WI38 (cell line): ENCODE measurements at regions not wholly inside any gene's neighbourhood (a gene's known extent, or its start where the extent isn't known, plus 50 kb on each side); places are given as distances from the start of the nearest gene placed in this dataset.

ENCODE experiments used
- H3K4me3 ChIP-seq: 2 replicates; pipeline ENCODE4 v1.5.1; 2011; ENCODE audit warnings: low read depth, mild to moderate bottlenecking, control low read depth, low read length
- TF ChIP-seq, protein P1 (sequence below): IDR thresholded peaks from 2 replicates; pipeline ENCODE4 v1.5.1; 2012; ENCODE audit warnings: low read depth, mild to moderate bottlenecking, control low read depth, low read length

DNA sequence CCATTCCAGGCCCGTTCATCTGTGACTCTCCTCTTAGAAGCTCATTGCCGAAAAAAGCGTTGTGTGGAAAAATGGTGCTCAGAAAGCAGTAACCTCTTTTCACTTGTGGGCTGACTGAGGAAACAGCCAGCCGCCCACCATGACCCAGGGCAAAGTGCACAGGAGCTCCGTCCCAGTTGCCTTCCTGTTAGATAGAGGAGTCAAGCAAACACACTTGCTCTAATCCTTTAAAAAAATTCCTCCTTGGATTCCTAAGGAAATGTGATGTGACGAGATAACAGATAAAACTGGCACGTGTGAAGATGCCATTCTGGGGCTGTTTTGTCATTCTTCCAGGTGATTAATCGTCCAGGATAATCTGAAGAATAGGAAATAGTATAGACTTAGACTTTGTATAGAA lies 396.8 kb upstream of the DDHD1 start:
- TF ChIP-seq, protein P1, sequence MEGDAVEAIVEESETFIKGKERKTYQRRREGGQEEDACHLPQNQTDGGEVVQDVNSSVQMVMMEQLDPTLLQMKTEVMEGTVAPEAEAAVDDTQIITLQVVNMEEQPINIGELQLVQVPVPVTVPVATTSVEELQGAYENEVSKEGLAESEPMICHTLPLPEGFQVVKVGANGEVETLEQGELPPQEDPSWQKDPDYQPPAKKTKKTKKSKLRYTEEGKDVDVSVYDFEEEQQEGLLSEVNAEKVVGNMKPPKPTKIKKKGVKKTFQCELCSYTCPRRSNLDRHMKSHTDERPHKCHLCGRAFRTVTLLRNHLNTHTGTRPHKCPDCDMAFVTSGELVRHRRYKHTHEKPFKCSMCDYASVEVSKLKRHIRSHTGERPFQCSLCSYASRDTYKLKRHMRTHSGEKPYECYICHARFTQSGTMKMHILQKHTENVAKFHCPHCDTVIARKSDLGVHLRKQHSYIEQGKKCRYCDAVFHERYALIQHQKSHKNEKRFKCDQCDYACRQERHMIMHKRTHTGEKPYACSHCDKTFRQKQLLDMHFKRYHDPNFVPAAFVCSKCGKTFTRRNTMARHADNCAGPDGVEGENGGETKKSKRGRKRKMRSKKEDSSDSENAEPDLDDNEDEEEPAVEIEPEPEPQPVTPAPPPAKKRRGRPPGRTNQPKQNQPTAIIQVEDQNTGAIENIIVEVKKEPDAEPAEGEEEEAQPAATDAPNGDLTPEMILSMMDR, result no peak
- H3K4me3 ChIP-seq, result no peak overlapping the region

DNA sequence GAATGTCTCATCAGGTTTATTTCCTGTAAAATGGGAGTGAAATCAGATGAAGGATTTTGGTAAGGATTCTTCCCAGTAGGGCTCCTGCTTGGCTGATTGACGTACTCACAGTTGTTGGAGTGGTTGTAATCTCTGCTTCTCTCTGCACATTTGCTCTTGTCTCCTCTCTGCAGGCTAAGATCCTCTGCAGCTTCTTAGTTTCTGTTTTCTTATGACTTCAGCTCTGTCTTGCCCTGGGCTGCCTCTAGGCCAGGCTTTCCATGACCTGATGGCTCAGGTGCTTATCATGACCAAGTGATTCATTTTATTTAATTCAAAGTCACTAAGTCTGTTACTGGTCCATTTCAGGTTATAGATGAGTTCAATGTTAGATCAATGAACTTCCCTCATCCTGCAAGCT lies 394.5 kb upstream of the DDHD1 start:
- TF ChIP-seq, protein P1, result no peak
- no peak overlapping the region for H3K4me3 ChIP-seq

DNA sequence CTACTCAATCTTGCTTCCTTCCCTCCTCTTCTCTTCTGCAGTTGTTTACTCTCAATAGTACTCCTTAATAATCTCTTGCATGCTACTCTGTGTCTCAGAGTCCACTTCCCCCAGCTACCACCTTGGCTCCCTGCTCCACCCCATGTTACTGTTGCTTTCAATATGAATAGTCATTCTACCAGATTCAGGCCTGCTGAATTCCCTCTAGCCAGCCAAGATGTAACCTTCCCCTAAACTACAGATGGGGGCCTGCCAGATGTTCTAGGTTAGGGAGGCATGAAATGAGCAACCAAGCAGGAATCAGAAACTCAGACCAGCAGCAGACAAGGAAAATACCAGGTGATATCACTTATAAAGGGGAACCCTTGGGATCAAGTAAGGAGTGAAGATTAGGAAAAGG lies 392.1 kb upstream of the DDHD1 start:
- TF ChIP-seq, protein P1, result no peak
- H3K4me3 ChIP-seq, result no peak overlapping the region

DNA sequence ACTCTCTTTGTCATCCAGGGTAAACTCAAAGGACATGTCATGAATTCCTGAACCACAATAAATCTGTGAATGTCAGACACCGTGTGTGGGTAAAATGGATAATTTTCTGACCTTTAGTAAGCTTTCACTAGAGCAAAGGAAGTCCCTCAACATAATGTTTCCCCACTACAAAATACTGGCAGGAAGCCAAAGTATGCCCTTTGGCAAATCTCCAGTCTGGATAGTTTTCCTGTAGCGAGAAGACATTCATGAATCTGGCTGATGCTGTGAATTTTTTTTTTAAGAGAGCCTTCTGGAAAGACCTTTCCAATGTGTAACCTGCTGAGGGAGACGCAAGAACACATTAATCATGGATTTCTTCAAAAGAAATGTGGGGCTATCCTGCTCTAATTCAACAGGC lies 389.6 kb upstream of the DDHD1 start:
- no peak overlapping the region for H3K4me3 ChIP-seq
- TF ChIP-seq, protein P1, result no peak

DNA sequence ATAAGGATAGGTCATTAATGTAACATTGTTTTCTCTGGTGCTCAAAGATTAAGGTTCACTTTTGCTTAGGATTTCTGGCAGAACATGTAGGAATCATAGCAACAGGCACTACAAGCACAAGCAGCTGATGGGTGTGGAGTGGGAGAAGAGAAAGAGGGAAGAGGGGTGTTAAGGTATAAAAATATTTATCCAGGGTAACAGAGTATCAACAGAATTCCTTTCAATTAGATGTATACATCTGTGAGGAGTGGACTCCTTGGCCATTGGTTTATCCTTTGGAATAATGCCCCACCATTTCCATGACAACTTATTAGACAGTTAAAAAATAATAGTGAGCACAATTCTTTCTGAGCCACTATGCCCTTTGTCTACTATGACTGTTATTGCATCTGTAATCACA lies 388.3 kb upstream of the DDHD1 start:
- TF ChIP-seq, protein P1, result no peak
- H3K4me3 ChIP-seq, result no peak overlapping the region

DNA sequence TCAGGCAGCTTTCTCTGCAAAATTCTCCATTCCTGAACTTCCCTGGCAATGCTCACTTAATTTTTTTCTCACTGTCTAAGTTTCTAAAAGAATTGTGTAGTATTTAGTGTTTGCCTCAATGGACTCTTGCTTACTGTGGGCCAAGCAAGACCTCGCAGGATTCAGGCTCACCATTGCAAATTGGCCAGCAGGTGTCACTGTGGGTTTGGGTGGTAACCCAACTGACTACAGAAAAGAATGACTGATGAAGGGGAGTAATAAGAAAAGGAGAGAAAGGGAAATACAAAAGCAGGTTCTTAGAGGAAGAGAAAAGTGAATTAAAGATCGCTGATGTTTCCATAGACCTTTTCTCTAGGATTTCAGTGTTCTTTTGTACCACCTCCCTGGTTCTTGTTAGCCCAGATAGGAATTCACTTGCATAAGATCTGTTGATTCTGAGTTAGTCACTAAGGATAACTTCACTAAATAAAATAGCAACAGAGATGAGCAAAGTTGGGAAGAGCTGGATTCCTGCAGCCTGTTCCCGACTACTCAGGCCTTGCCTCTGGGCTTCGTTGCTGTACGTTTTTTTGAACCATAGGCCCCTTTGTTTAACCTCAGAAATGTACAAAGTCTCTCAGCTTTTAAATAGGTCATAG lies 386.5 kb upstream of the DDHD1 start:
- no peak overlapping the region for H3K4me3 ChIP-seq
- TF ChIP-seq, protein P1, result peak; percentile 81

DNA sequence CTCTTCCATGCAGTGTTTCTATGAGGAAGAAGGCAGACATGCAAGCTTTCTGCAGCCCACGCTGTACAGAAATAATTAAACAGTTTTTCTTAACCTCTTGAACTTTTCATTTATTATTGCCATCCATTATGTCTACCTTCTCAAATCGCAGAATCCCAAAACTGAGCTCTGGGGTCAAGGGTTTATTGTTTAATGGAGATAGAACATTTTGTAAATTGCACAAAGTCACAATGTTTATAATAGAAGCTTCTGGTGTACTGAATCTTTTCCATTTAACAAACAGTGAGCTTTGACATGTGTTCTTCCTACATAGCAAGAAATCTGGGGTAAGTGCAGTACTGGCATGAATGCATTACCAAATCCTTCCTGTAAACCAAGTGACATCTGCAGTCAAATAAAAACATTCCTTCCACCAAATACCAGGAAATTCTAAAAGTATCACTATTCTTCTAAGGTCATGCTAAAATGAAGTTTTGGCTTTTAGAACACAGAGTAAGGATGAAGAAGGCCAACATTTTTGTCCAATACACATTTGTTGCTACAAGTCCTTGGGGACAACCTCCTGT lies 385.3 kb upstream of the DDHD1 start:
- TF ChIP-seq, protein P1, result no peak

More for the DNA sequence above, 385.3 kb upstream of the DDHD1 start:
- no peak overlapping the region for H3K4me3 ChIP-seq
